GM12878 (cell line): ENCODE measurements at regions not wholly inside any gene's neighbourhood (a gene's known extent, or its start where the extent isn't known, plus 50 kb on each side); places are given as distances from the start of the nearest gene placed in this dataset.

Source experiments
- CREM ChIP-seq: IDR thresholded peaks from 2 replicates; pipeline ENCODE4 v1.6.1; 2014; ENCODE audit warnings: antibody characterized with exemption, low read depth
- EP300 ChIP-seq, 2 experiments: fragments of 150-350 bp in 1 of 2; IDR thresholded peaks; 2 replicates each; pipeline ENCODE4 v1.6.1; 2011 to 2012; ENCODE audit warnings: low read depth in 2 of 2, low read length in 2 of 2, borderline replicate concordance in 1 of 2, improper control_type of control experiment in 1 of 2, inconsistent platforms in 1 of 2; ENCODE audit not compliant: control insufficient read depth in 1 of 2
- EZH2 ChIP-seq: IDR thresholded peaks from 2 replicates; pipeline ENCODE4 v1.6.1; 2012; ENCODE audit warnings: low read depth, mild to moderate bottlenecking, control low read depth, inconsistent platforms, low read length, borderline replicate concordance; ENCODE audit not compliant: control insufficient read depth
- POLR2A ChIP-seq: IDR thresholded peaks from 2 replicates; pipeline ENCODE4 v1.6.1; 2011; ENCODE audit warnings: low read depth, mild to moderate bottlenecking, low read length
- TF ChIP-seq, protein P1 (sequence below): fragments of 450-650 bp; IDR thresholded peaks from 2 replicates; pipeline ENCODE4 v1.6.1; 2016; ENCODE audit warnings: mild to moderate bottlenecking, moderate library complexity, borderline replicate concordance
- TF ChIP-seq, protein P2 (sequence below), 3 experiments: IDR thresholded peaks in 2 of 3; conservative IDR thresholded peaks in 1 of 3; 2 replicates each; pipeline ENCODE4 v1.5.1; 2011; ENCODE audit warnings: low read depth in 3 of 3, low read length in 3 of 3, mild to moderate bottlenecking in 3 of 3, control low read depth in 2 of 3, moderate library complexity in 2 of 3, inconsistent platforms in 1 of 3, mixed read lengths in 1 of 3; ENCODE audit not compliant: control insufficient read depth in 2 of 3, insufficient read depth in 1 of 3; ENCODE audit errors: extremely low read depth in 1 of 3

- TF ChIP-seq CREM = no peak
- no peak for TF ChIP-seq POLR2A
- TF ChIP-seq EZH2 = no peak
- no peak for TF ChIP-seq EP300 (IDR thresholded peaks at IDR 0.05; ENCODE audit: borderline replicate concordance in 1 of 2, control insufficient read depth in 1 of 2, low read depth in 2 of 2, low read length in 2 of 2)
- TF ChIP-seq, protein P1, sequence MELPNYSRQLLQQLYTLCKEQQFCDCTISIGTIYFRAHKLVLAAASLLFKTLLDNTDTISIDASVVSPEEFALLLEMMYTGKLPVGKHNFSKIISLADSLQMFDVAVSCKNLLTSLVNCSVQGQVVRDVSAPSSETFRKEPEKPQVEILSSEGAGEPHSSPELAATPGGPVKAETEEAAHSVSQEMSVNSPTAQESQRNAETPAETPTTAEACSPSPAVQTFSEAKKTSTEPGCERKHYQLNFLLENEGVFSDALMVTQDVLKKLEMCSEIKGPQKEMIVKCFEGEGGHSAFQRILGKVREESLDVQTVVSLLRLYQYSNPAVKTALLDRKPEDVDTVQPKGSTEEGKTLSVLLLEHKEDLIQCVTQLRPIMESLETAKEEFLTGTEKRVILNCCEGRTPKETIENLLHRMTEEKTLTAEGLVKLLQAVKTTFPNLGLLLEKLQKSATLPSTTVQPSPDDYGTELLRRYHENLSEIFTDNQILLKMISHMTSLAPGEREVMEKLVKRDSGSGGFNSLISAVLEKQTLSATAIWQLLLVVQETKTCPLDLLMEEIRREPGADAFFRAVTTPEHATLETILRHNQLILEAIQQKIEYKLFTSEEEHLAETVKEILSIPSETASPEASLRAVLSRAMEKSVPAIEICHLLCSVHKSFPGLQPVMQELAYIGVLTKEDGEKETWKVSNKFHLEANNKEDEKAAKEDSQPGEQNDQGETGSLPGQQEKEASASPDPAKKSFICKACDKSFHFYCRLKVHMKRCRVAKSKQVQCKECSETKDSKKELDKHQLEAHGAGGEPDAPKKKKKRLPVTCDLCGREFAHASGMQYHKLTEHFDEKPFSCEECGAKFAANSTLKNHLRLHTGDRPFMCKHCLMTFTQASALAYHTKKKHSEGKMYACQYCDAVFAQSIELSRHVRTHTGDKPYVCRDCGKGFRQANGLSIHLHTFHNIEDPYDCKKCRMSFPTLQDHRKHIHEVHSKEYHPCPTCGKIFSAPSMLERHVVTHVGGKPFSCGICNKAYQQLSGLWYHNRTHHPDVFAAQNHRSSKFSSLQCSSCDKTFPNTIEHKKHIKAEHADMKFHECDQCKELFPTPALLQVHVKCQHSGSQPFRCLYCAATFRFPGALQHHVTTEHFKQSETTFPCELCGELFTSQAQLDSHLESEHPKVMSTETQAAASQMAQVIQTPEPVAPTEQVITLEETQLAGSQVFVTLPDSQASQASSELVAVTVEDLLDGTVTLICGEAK = no peak
- TF ChIP-seq, protein P2, sequence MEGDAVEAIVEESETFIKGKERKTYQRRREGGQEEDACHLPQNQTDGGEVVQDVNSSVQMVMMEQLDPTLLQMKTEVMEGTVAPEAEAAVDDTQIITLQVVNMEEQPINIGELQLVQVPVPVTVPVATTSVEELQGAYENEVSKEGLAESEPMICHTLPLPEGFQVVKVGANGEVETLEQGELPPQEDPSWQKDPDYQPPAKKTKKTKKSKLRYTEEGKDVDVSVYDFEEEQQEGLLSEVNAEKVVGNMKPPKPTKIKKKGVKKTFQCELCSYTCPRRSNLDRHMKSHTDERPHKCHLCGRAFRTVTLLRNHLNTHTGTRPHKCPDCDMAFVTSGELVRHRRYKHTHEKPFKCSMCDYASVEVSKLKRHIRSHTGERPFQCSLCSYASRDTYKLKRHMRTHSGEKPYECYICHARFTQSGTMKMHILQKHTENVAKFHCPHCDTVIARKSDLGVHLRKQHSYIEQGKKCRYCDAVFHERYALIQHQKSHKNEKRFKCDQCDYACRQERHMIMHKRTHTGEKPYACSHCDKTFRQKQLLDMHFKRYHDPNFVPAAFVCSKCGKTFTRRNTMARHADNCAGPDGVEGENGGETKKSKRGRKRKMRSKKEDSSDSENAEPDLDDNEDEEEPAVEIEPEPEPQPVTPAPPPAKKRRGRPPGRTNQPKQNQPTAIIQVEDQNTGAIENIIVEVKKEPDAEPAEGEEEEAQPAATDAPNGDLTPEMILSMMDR (IDR thresholded peaks at IDR 0.05 in 2 of 3, conservative IDR thresholded peaks at IDR 0.05 in 1 of 3; ENCODE audit: control insufficient read depth in 2 of 3, extremely low read depth in 1 of 3, insufficient read depth in 1 of 3, low read depth in 3 of 3, low read length in 3 of 3) = no peak
Measured at GRCh38 chr4:23038626-23039491, 346.1 kb downstream of the GBA3 start.
